Activated CD4-positive, alpha-beta T cell treated with anti-CD3 and anti-CD28 coated beads, Interleukin-2, amount 10 ng/mL, durations not matched to agents 7 days and 5 days (primary cell): ENCODE measurements at regions not wholly inside any gene's neighbourhood (a gene's known extent, or its start where the extent isn't known, plus 50 kb on each side); places are given as distances from the start of the nearest gene placed in this dataset.
"Not testable (repeated sequence)": the region's sequence is repeated elsewhere in the genome, so short reads cannot be mapped to it uniquely, and the experiment has no call there.

Experiments used
- CTCF ChIA-PET: fragments of 350-600 bp; sonication (Branson Sonifier 250); formaldehyde crosslinking; loops from one replicate; lab custom pipeline; 2021; ENCODE audit warnings: antibody characterized with exemption; lab: Charles Lee
- POLR2A ChIA-PET: fragments of 350-600 bp; sonication (Branson Sonifier 250); formaldehyde crosslinking; loops from one replicate; lab custom pipeline; 2021; ENCODE audit warnings: antibody characterized with exemption; lab: Charles Lee
- DNase-seq: peaks from one replicate; pipeline ENCODE4 v3.0.0-alpha.2; 2020
- H3K27ac Mint-ChIP-seq: one replicate; pipeline ENCODE4 v1.8.0; 2021; ENCODE audit warnings: mild to moderate bottlenecking, moderate library complexity, mixed read lengths
- H3K27me3 Mint-ChIP-seq: one replicate; pipeline ENCODE4 v1.8.0; 2021; ENCODE audit warnings: mixed read lengths
- H3K36me3 Mint-ChIP-seq: one replicate; pipeline ENCODE4 v1.8.0; 2021; ENCODE audit warnings: low read depth, mixed read lengths
- H3K4me1 Mint-ChIP-seq: one replicate; pipeline ENCODE4 v1.8.0; 2021; ENCODE audit warnings: mixed read lengths
- H3K4me3 Mint-ChIP-seq: one replicate; pipeline ENCODE4 v1.8.0; 2021; ENCODE audit warnings: mild to moderate bottlenecking, moderate library complexity, mixed read lengths
- H3K9me3 Mint-ChIP-seq: one replicate; pipeline ENCODE4 v1.8.0; 2021; ENCODE audit warnings: mixed read lengths

- no peaks in the 10 kb centered on the region for H3K27me3 Mint-ChIP-seq
- H3K4me3 Mint-ChIP-seq: no peak overlapping the region
- H3K27ac Mint-ChIP-seq: no peak overlapping the region
- H3K36me3 Mint-ChIP-seq: no peaks in the 10 kb centered on the region
- ChIA-PET CTCF (no interaction called here), POLR2A (no interaction called here)
- DNase-seq: no peak
- H3K9me3 Mint-ChIP-seq: peaks cover 8% of the 10 kb centered on the region
- no peaks in the 10 kb centered on the region for H3K4me1 Mint-ChIP-seq
These were observed 196.7 kb downstream of the RMST start for GRCh38 chr12:97659117-97659880.

- Mint-ChIP-seq H3K4me1 (no peaks in the 10 kb centered on the region), H3K4me3 (no peak overlapping the region), H3K27me3 (no peaks in the 10 kb centered on the region), H3K9me3 (peaks cover 4% of the 10 kb centered on the region), H3K36me3 (no peaks in the 10 kb centered on the region), H3K27ac (no peak overlapping the region)
- DNase-seq: no peak
- POLR2A ChIA-PET: no interaction called here
- CTCF ChIA-PET: no interaction called here
These were observed 203.7 kb downstream of the RMST start for GRCh38 chr12:97666263-97666662.

GRCh38 chr12:97672870-97673269 is 210.3 kb downstream of the RMST start:
- ChIA-PET POLR2A (no interaction called here), CTCF (no interaction called here)
- no peak for DNase-seq
- H3K4me3 Mint-ChIP-seq: no peak overlapping the region
- no peaks in the 10 kb centered on the region for H3K36me3 Mint-ChIP-seq
- no peaks in the 10 kb centered on the region for H3K4me1 Mint-ChIP-seq
- H3K27me3 Mint-ChIP-seq: no peaks in the 10 kb centered on the region
- no peaks in the 10 kb centered on the region for H3K9me3 Mint-ChIP-seq
- H3K27ac Mint-ChIP-seq: no peak overlapping the region

GRCh38 chr12:97680751-97681150 is 218.1 kb downstream of the RMST start:
- no peaks in the 10 kb centered on the region for H3K9me3 Mint-ChIP-seq
- no peaks in the 10 kb centered on the region for H3K4me1 Mint-ChIP-seq
- H3K4me3 Mint-ChIP-seq: no peak overlapping the region
- no peak overlapping the region for H3K27ac Mint-ChIP-seq
- no peaks in the 10 kb centered on the region for H3K27me3 Mint-ChIP-seq
- CTCF ChIA-PET: no interaction called here
- no peaks in the 10 kb centered on the region for H3K36me3 Mint-ChIP-seq
- no peak for DNase-seq
- POLR2A ChIA-PET: no interaction called here

GRCh38 chr12:97681612-97682504 is 219.3 kb downstream of the RMST start:
- H3K27me3 Mint-ChIP-seq: no peaks in the 10 kb centered on the region
- CTCF ChIA-PET: no interaction called here
- DNase-seq: no peak
- POLR2A ChIA-PET: no interaction called here
- H3K9me3 Mint-ChIP-seq: no peaks in the 10 kb centered on the region
- H3K27ac Mint-ChIP-seq: no peak overlapping the region
- no peak overlapping the region for H3K4me3 Mint-ChIP-seq
- no peaks in the 10 kb centered on the region for H3K36me3 Mint-ChIP-seq
- no peaks in the 10 kb centered on the region for H3K4me1 Mint-ChIP-seq

GRCh38 chr12:97685360-97685759 is 222.8 kb downstream of the RMST start:
- Mint-ChIP-seq H3K27me3 (no peaks in the 10 kb centered on the region), H3K36me3 (no peaks in the 10 kb centered on the region), H3K4me1 (no peaks in the 10 kb centered on the region), H3K9me3 (no peaks in the 10 kb centered on the region), H3K4me3 (no peak overlapping the region), H3K27ac (no peak overlapping the region)
- CTCF ChIA-PET: no interaction called here
- no peak for DNase-seq
- POLR2A ChIA-PET: no interaction called here

GRCh38 chr12:97701901-97702300 is 239.3 kb downstream of the RMST start:
- H3K4me3 Mint-ChIP-seq: no peak overlapping the region
- H3K27me3 Mint-ChIP-seq: no peaks in the 10 kb centered on the region
- H3K4me1 Mint-ChIP-seq: no peaks in the 10 kb centered on the region
- H3K27ac Mint-ChIP-seq: no peak overlapping the region
- H3K9me3 Mint-ChIP-seq: peaks cover 4% of the 10 kb centered on the region
- no peak for DNase-seq
- no peaks in the 10 kb centered on the region for H3K36me3 Mint-ChIP-seq
- ChIA-PET POLR2A (no interaction called here), CTCF (no interaction called here)

GRCh38 chr12:97711392-97711791 is 248.8 kb downstream of the RMST start:
- H3K36me3 Mint-ChIP-seq: no peaks in the 10 kb centered on the region
- DNase-seq: no peak
- H3K4me3 Mint-ChIP-seq: no peak overlapping the region
- peaks cover 4% of the 10 kb centered on the region for H3K9me3 Mint-ChIP-seq
- no peaks in the 10 kb centered on the region for H3K4me1 Mint-ChIP-seq
- CTCF ChIA-PET: no interaction called here
- H3K27ac Mint-ChIP-seq: no peak overlapping the region
- POLR2A ChIA-PET: no interaction called here
- no peaks in the 10 kb centered on the region for H3K27me3 Mint-ChIP-seq

GRCh38 chr12:97713270-97713669 is 250.7 kb downstream of the RMST start:
- ChIA-PET POLR2A (no interaction called here), CTCF (no interaction called here)
- Mint-ChIP-seq H3K27me3 (no peaks in the 10 kb centered on the region), H3K27ac (no peak overlapping the region), H3K4me1 (no peaks in the 10 kb centered on the region), H3K36me3 (no peaks in the 10 kb centered on the region), H3K9me3 (peaks cover 4% of the 10 kb centered on the region), H3K4me3 (no peak overlapping the region)
- DNase-seq: no peak

- Mint-ChIP-seq H3K9me3 (peaks cover 3% of the 10 kb centered on the region), H3K4me1 (no peaks in the 10 kb centered on the region), H3K27me3 (no peaks in the 10 kb centered on the region), H3K27ac (no peak overlapping the region), H3K36me3 (no peaks in the 10 kb centered on the region), H3K4me3 (no peak overlapping the region)
- DNase-seq: no peak
- CTCF ChIA-PET: no interaction called here
- POLR2A ChIA-PET: no interaction called here
These were observed 251.5 kb downstream of the RMST start for GRCh38 chr12:97714107-97714563.

- no peak for DNase-seq
- ChIA-PET POLR2A (no interaction called here), CTCF (no interaction called here)
- H3K27me3 Mint-ChIP-seq: no peaks in the 10 kb centered on the region
- no peaks in the 10 kb centered on the region for H3K36me3 Mint-ChIP-seq
- H3K4me1 Mint-ChIP-seq: no peaks in the 10 kb centered on the region
- no peak overlapping the region for H3K27ac Mint-ChIP-seq
- no peak overlapping the region for H3K4me3 Mint-ChIP-seq
- H3K9me3 Mint-ChIP-seq: peaks cover 3% of the 10 kb centered on the region
These were observed 253.8 kb downstream of the RMST start for GRCh38 chr12:97716356-97716755.

GRCh38 chr12:97723801-97724200 is 261.2 kb downstream of the RMST start:
- H3K36me3 Mint-ChIP-seq, H3K27ac Mint-ChIP-seq, H3K27me3 Mint-ChIP-seq, H3K9me3 Mint-ChIP-seq, H3K4me3 Mint-ChIP-seq, H3K4me1 Mint-ChIP-seq, DNase-seq, POLR2A ChIA-PET, CTCF ChIA-PET: not testable (repeated sequence)

GRCh38 chr12:97745406-97746101 is 282.9 kb downstream of the RMST start:
- POLR2A ChIA-PET: no interaction called here
- no peak for DNase-seq
- CTCF ChIA-PET: no interaction called here
- no peaks in the 10 kb centered on the region for H3K27me3 Mint-ChIP-seq
- H3K4me3 Mint-ChIP-seq: no peak overlapping the region
- H3K9me3 Mint-ChIP-seq: no peaks in the 10 kb centered on the region
- no peaks in the 10 kb centered on the region for H3K4me1 Mint-ChIP-seq
- no peaks in the 10 kb centered on the region for H3K36me3 Mint-ChIP-seq
- H3K27ac Mint-ChIP-seq: no peak overlapping the region
